GM19023 (cell line): ENCODE measurements at regions not wholly inside any gene's neighbourhood (a gene's known extent, or its start where the extent isn't known, plus 50 kb on each side); places are given as distances from the start of the nearest gene placed in this dataset.

Experiments
- ATAC-seq: cut with Tn5 transposase; IDR thresholded peaks from one replicate; pipeline ENCODE4 v1.9.1; 2021; ENCODE audit warnings: mild to moderate bottlenecking, moderate library complexity; ENCODE audit not compliant: unreplicated experiment

DNA sequence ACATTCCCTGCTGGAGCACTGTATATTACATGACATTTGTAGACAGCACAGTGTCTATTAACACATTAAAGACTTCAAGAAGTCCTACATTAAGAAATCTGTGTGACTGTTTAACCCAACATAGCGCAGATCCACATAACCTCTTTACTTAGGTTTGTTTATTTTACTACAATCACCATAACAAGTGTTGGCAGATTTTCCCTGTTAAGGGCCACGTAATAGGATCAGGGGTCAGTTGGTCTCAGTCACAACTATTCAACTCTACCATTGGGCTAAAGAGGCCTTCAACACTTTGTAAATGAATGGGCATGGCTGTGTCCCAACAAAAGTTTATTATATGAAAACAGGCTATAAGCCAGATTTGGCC, 51.3 kb upstream of the ADORA2B start:
- no peak for ATAC-seq

DNA sequence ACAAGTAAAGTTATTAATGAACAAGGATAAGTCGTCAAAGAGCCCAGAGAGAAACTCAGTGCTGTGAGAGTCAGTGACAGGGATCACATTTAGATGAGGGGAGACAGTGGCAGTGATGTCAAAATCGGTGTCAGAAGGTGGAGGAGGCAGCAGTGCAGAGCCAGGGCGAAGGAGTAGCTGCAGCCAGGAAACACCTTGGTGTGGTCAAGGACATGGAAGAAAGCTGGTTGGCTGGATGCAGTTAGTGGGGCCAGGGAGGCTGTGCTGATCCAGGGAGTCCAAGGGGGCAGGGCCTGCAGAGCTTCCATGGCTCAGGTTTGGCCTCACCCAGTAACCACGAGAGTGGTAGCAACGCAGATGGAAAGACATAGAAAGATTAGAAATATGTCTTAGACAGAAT, 50.7 kb upstream of the ADORA2B start:
- no peak for ATAC-seq

DNA sequence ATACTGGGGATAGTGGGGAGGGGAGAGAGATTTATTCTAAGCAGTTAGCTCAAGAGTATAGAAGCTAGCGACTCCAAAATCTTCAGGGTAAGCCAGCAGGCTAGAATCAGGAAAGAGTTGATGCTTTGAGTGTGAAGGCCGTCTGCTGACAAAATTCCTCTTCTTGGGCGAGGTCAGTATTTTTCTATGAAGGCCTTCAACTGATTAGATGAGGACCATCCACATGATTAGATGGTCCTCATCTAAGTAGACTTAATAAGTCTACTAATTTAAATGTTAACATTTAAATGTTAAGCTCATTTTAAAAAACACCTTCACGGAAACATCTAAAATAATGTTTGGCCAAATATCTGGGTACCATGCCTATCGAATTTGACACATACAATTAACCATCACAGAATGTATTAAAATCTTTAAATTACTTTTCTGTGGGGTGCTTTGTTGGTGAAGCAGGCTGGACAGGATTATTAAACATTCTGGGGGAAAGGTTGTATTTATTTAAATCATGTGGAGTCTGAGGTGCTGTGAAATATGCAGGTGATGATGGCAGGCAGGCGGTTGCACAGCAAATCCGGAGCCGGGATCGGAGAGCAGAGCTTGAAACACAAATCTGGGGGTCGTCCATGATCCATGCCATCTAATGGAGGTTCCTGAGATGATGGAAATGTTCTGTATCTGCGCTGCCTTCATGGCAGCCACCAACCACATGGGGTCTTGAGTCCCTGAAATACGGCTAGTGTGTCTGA, 49.8 kb upstream of the ADORA2B start:
- ATAC-seq: no peak
